Upper lobe of left lung (tissue), 4 donors: ENCODE measurements at regions not wholly inside any gene's neighbourhood (a gene's known extent, or its start where the extent isn't known, plus 50 kb on each side); places are given as distances from the start of the nearest gene placed in this dataset.

Experiments
- POLR2A ChIP-seq, 4 donors: fragments of 450-650 bp; IDR thresholded peaks; one replicate each; pipeline ENCODE4 v1.5.1; 2016 to 2017; ENCODE audit warnings: antibody characterized with exemption in 4 of 4, mild to moderate bottlenecking in 2 of 4
- TF ChIP-seq, protein P1 (sequence below), 6 experiments: fragments of 450-650 bp in 4 of 6; fragments of 200-600 bp in 2 of 6; sonication (generic) in 2 of 6; IDR thresholded peaks; one replicate each; pipeline ENCODE4 v1.5.1; 2016 to 2019; ENCODE audit warnings: antibody characterized with exemption in 6 of 6

DNA sequence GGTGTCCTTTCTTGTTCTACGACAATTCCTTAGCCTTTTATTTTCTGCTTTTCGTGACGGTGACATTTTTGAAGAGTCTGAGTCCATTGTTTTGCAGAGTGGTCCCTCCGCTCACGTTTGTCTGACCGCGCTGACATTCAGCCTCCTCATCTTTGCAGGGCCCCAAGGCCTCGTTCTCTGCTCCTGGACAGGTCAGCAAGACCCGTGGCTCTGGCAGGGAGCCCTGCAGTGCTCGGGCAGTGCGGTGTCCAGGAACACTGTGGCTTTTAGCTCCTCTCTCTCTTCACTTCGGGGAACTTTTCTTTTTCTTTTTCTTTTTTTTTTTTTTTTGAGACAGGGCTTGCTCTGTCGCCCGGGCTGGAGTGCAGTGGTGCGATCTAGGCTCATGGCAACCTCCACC, 142.5 kb downstream of the DNAJB6 start:
- no peak for TF ChIP-seq POLR2A (IDR thresholded peaks at IDR 0.05)
- TF ChIP-seq, protein P1, sequence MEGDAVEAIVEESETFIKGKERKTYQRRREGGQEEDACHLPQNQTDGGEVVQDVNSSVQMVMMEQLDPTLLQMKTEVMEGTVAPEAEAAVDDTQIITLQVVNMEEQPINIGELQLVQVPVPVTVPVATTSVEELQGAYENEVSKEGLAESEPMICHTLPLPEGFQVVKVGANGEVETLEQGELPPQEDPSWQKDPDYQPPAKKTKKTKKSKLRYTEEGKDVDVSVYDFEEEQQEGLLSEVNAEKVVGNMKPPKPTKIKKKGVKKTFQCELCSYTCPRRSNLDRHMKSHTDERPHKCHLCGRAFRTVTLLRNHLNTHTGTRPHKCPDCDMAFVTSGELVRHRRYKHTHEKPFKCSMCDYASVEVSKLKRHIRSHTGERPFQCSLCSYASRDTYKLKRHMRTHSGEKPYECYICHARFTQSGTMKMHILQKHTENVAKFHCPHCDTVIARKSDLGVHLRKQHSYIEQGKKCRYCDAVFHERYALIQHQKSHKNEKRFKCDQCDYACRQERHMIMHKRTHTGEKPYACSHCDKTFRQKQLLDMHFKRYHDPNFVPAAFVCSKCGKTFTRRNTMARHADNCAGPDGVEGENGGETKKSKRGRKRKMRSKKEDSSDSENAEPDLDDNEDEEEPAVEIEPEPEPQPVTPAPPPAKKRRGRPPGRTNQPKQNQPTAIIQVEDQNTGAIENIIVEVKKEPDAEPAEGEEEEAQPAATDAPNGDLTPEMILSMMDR (IDR thresholded peaks at IDR 0.05) = no peak
